Astrocyte (in vitro differentiated cells and primary cell): ENCODE measurements at regions not wholly inside any gene's neighbourhood (a gene's known extent, or its start where the extent isn't known, plus 50 kb on each side); places are given as distances from the start of the nearest gene placed in this dataset.
A peak's percentile ranks its signal among the peaks of the same experiment; 100 is the strongest.

Source experiments
- DNase-seq: peaks from one replicate; pipeline ENCODE4 v3.0.0-alpha.2; 2010; ENCODE audit warnings: low read depth
- FAIRE-seq: peaks from 2 replicates; lab custom pipeline; 2011; peaks lifted over from hg19 to GRCh38; lab: Jason Lieb, UNC
- H2AFZ ChIP-seq: 2 replicates; pipeline ENCODE4 v1.6.0; 2012; ENCODE audit warnings: low read depth, low read length, inconsistent platforms
- H3K27ac ChIP-seq: 2 replicates; pipeline ENCODE4 v1.5.1; 2011; ENCODE audit warnings: low read depth, low read length, inconsistent platforms
- H3K27me3 ChIP-seq: 2 replicates; pipeline ENCODE4 v1.6.0; 2011; ENCODE audit warnings: low read length, inconsistent platforms; ENCODE audit not compliant: insufficient read depth
- H3K36me3 ChIP-seq: 2 replicates; pipeline ENCODE4 v1.5.1; 2011; ENCODE audit warnings: low read length, inconsistent platforms; ENCODE audit not compliant: insufficient read depth
- H3K4me1 ChIP-seq: 2 replicates; pipeline ENCODE4 v1.5.1; 2011; ENCODE audit warnings: low read length, inconsistent platforms; ENCODE audit not compliant: insufficient read depth
- H3K4me2 ChIP-seq: 2 replicates; pipeline ENCODE4 v1.6.0; 2012; ENCODE audit warnings: low read length, inconsistent platforms
- H3K4me3 ChIP-seq: 2 replicates; pipeline ENCODE4 v1.5.1; 2011; ENCODE audit warnings: low read depth, mild to moderate bottlenecking, low read length, inconsistent platforms; ENCODE audit not compliant: insufficient read depth
- H3K79me2 ChIP-seq: 2 replicates; pipeline ENCODE4 v1.6.0; 2012; ENCODE audit warnings: mild to moderate bottlenecking, low read length, inconsistent platforms; ENCODE audit not compliant: insufficient read depth
- H3K9ac ChIP-seq: 2 replicates; pipeline ENCODE4 v1.6.0; 2012; ENCODE audit warnings: mild to moderate bottlenecking, low read length, inconsistent platforms
- H3K9me3 ChIP-seq: 2 replicates; pipeline ENCODE4 v1.5.1; 2012; ENCODE audit warnings: low read depth, mild to moderate bottlenecking, low read length, inconsistent platforms; ENCODE audit not compliant: insufficient read depth
- H4K20me1 ChIP-seq: 2 replicates; pipeline ENCODE4 v1.6.0; 2012; ENCODE audit warnings: low read length, inconsistent platforms; ENCODE audit not compliant: insufficient read depth
- H3K27ac Mint-ChIP-seq: one replicate; pipeline ENCODE4 v1.8.0; 2021; ENCODE audit warnings: mild to moderate bottlenecking, mixed read lengths; ENCODE audit not compliant: unreplicated experiment
- H3K27me3 Mint-ChIP-seq: one replicate; pipeline ENCODE4 v1.8.0; 2021; ENCODE audit warnings: low read depth, mixed read lengths; ENCODE audit not compliant: unreplicated experiment
- H3K36me3 Mint-ChIP-seq: one replicate; pipeline ENCODE4 v1.8.0; 2021; ENCODE audit warnings: low read depth, mixed read lengths; ENCODE audit not compliant: unreplicated experiment
- H3K4me1 Mint-ChIP-seq: one replicate; pipeline ENCODE4 v1.8.0; 2021; ENCODE audit warnings: low read depth, mixed read lengths; ENCODE audit not compliant: unreplicated experiment
- H3K4me3 Mint-ChIP-seq: one replicate; pipeline ENCODE4 v1.8.0; 2021; ENCODE audit warnings: mild to moderate bottlenecking, moderate library complexity, mixed read lengths; ENCODE audit not compliant: unreplicated experiment
- H3K9me3 Mint-ChIP-seq: one replicate; pipeline ENCODE4 v1.8.0; 2021; ENCODE audit warnings: mild to moderate bottlenecking, mixed read lengths; ENCODE audit not compliant: unreplicated experiment
- EZH2 ChIP-seq: IDR thresholded peaks from 2 replicates; pipeline ENCODE4 v1.6.1; 2012; ENCODE audit warnings: mild to moderate bottlenecking, low read length, inconsistent platforms; ENCODE audit not compliant: insufficient read depth
- TF ChIP-seq, protein P1 (sequence below): IDR thresholded peaks from 2 replicates; pipeline ENCODE4 v1.5.1; 2011; ENCODE audit warnings: low read depth, mild to moderate bottlenecking, inconsistent platforms, low read length, moderate library complexity; ENCODE audit not compliant: insufficient read depth

- no peaks in the 10 kb centered on the region for H3K79me2 ChIP-seq
Measured at GRCh38 chr7:12764458-12764891, 77.0 kb downstream of the ARL4A start.

GRCh38 chr7:12765431-12766100 lies 78.1 kb downstream of the ARL4A start:
- Histone ChIP-seq H3K27me3 (no peaks in the 10 kb centered on the region), H3K4me2 (no peak overlapping the region), H3K27ac (no peak overlapping the region), H3K9ac (no peak overlapping the region), H3K4me1 (no peaks in the 10 kb centered on the region), H3K36me3 (no peaks in the 10 kb centered on the region), H3K4me3 (no peak overlapping the region), H4K20me1 (no peaks in the 10 kb centered on the region), H3K79me2 (no peaks in the 10 kb centered on the region), H2AFZ (no peak overlapping the region), H3K9me3 (no peaks in the 10 kb centered on the region)
- FAIRE-seq (no peak), DNase-seq (peak; percentile 16)
- H3K27me3 Mint-ChIP-seq = no peaks in the 10 kb centered on the region
- TF ChIP-seq EZH2 = no peak
- TF ChIP-seq, protein P1, sequence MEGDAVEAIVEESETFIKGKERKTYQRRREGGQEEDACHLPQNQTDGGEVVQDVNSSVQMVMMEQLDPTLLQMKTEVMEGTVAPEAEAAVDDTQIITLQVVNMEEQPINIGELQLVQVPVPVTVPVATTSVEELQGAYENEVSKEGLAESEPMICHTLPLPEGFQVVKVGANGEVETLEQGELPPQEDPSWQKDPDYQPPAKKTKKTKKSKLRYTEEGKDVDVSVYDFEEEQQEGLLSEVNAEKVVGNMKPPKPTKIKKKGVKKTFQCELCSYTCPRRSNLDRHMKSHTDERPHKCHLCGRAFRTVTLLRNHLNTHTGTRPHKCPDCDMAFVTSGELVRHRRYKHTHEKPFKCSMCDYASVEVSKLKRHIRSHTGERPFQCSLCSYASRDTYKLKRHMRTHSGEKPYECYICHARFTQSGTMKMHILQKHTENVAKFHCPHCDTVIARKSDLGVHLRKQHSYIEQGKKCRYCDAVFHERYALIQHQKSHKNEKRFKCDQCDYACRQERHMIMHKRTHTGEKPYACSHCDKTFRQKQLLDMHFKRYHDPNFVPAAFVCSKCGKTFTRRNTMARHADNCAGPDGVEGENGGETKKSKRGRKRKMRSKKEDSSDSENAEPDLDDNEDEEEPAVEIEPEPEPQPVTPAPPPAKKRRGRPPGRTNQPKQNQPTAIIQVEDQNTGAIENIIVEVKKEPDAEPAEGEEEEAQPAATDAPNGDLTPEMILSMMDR = no peak
- H3K27ac Mint-ChIP-seq = no peak overlapping the region
- peaks cover 30% of the 10 kb centered on the region for H3K4me1 Mint-ChIP-seq
- peaks cover 2% of the 10 kb centered on the region for H3K9me3 Mint-ChIP-seq
- H3K4me3 Mint-ChIP-seq = no peak overlapping the region
- no peaks in the 10 kb centered on the region for H3K36me3 Mint-ChIP-seq

More at GRCh38 chr7:12764458-12764891, 77.0 kb downstream of the ARL4A start:
- H4K20me1 ChIP-seq = no peaks in the 10 kb centered on the region
- FAIRE-seq (no peak), DNase-seq (peak; percentile 41)
- Mint-ChIP-seq H3K27me3 (no peaks in the 10 kb centered on the region), H3K9me3 (peaks cover 9% of the 10 kb centered on the region), H3K36me3 (no peaks in the 10 kb centered on the region), H3K27ac (no peak overlapping the region), H3K4me3 (no peak overlapping the region), H3K4me1 (peaks cover 24% of the 10 kb centered on the region)
- H3K27ac ChIP-seq = no peak overlapping the region
- H3K4me3 ChIP-seq = no peak overlapping the region
- H3K9me3 ChIP-seq = no peaks in the 10 kb centered on the region
- H3K9ac ChIP-seq = no peak overlapping the region
- H3K4me2 ChIP-seq = no peak overlapping the region
- H2AFZ ChIP-seq = no peak overlapping the region
- TF ChIP-seq, protein P1 = no peak
- TF ChIP-seq EZH2 = no peak
- H3K27me3 ChIP-seq = no peaks in the 10 kb centered on the region
- H3K4me1 ChIP-seq = no peaks in the 10 kb centered on the region
- H3K36me3 ChIP-seq = no peaks in the 10 kb centered on the region

DNA sequence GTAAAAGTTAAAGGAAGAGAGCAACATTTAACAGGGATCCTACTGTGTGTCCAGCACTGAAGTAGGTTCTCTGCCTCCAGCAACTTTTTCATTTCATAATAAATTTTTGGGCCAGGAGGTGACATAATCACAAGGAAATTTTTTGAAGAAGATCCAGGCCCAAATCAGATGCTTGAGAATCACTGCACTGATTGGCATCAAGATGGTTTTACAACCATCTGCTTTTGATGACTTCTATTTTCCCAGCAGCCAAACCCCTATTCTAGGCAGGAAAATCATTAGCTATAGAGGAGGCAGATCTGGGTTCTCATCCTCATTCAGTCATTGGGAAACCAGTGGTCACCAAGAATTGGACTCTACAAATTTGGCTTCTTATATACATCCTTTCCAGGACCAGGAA lies 79.0 kb downstream of the ARL4A start:
- Histone ChIP-seq H3K79me2 (no peaks in the 10 kb centered on the region), H4K20me1 (no peaks in the 10 kb centered on the region), H3K9me3 (no peaks in the 10 kb centered on the region), H3K27me3 (no peaks in the 10 kb centered on the region), H3K4me1 (peaks cover 6% of the 10 kb centered on the region), H3K4me2 (no peak overlapping the region), H3K4me3 (no peak overlapping the region), H3K27ac (no peak overlapping the region), H2AFZ (no peak overlapping the region), H3K36me3 (no peaks in the 10 kb centered on the region), H3K9ac (no peak overlapping the region)
- Mint-ChIP-seq H3K27me3 (no peaks in the 10 kb centered on the region), H3K27ac (no peak overlapping the region), H3K4me3 (no peak overlapping the region), H3K9me3 (no peaks in the 10 kb centered on the region), H3K36me3 (no peaks in the 10 kb centered on the region), H3K4me1 (peaks cover 32% of the 10 kb centered on the region)
- DNase-seq = no peak
- no peak for FAIRE-seq
- TF ChIP-seq, protein P1 = no peak
- no peak for TF ChIP-seq EZH2
